GM06990 (cell line): ENCODE measurements at regions not wholly inside any gene's neighbourhood (a gene's known extent, or its start where the extent isn't known, plus 50 kb on each side); places are given as distances from the start of the nearest gene placed in this dataset.
"Not testable (repeated sequence)": the region's sequence is repeated elsewhere in the genome, so short reads cannot be mapped to it uniquely, and the experiment has no call there.

Source experiments
- DNase-seq: peaks from one replicate; pipeline ENCODE4 v3.0.0-alpha.2; 2011; ENCODE audit not compliant: insufficient read length; ENCODE audit errors: extremely low read depth
- H3K27me3 ChIP-seq: replicated peaks from 2 replicates; pipeline ENCODE4 v1.6.0; 2011; ENCODE audit warnings: low read length; ENCODE audit not compliant: control insufficient read depth, insufficient read depth
- H3K36me3 ChIP-seq: 2 replicates; pipeline ENCODE4 v1.5.1; 2011; ENCODE audit warnings: low read length; ENCODE audit not compliant: control insufficient read depth, insufficient read depth
- H3K4me3 ChIP-seq: replicated peaks from 2 replicates; pipeline ENCODE4 v1.5.1; 2011; ENCODE audit warnings: low read depth, mild to moderate bottlenecking, control low read depth, low read length
- TF ChIP-seq, protein P1 (sequence below): IDR thresholded peaks from 2 replicates; pipeline ENCODE4 v1.5.1; 2011; ENCODE audit warnings: low read length, control low read depth, mild to moderate bottlenecking, inconsistent platforms; ENCODE audit not compliant: insufficient read depth, poor library complexity, severe bottlenecking

DNA sequence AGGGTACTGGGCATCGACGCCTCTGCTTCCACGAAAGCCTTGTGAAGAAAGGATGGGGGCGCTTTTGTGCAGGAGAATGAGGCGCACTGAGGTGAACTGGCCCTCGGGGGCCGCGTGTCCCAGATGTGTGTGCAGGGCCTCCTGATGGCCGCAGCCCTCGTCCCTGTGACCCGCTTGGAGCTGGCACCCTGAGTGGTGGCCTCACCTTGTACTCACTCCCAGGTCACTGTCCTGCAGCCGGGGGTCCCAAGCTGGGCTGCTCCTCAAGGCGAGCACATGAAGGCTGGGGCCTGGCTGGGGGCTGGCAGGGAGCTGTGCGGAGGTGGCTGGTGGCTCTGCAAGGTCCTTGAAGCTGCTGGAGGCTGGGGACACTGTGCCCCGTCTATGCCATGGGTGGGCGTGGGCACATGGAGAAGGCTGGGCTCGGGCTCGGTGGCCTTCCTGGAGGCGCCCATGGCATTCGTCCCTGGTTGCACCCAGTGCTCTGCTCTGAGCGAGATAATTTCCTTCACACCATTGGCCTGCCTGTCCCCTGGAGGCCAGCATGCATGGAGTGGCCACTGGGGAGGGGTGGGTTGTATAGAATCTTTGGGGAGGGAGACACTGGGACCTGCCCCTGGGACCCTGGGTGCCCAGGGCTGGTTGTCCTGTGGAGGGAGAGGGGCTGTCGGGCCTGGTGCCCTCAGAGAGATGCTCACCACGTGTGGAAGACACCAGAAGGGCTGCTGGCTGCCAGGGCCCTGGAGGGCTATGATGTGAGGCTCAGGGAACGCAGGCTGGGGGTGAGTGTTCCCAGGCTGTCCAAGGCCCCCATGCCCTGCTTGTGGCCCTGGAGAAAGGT lies 79.3 kb downstream of the TMEM121 start:
- TF ChIP-seq, protein P1, sequence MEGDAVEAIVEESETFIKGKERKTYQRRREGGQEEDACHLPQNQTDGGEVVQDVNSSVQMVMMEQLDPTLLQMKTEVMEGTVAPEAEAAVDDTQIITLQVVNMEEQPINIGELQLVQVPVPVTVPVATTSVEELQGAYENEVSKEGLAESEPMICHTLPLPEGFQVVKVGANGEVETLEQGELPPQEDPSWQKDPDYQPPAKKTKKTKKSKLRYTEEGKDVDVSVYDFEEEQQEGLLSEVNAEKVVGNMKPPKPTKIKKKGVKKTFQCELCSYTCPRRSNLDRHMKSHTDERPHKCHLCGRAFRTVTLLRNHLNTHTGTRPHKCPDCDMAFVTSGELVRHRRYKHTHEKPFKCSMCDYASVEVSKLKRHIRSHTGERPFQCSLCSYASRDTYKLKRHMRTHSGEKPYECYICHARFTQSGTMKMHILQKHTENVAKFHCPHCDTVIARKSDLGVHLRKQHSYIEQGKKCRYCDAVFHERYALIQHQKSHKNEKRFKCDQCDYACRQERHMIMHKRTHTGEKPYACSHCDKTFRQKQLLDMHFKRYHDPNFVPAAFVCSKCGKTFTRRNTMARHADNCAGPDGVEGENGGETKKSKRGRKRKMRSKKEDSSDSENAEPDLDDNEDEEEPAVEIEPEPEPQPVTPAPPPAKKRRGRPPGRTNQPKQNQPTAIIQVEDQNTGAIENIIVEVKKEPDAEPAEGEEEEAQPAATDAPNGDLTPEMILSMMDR: no peak
- no peak for DNase-seq
- H3K4me3 ChIP-seq: no peak overlapping the region
- no peaks in the 10 kb centered on the region for H3K36me3 ChIP-seq
- H3K27me3 ChIP-seq: no peaks in the 10 kb centered on the region

DNA sequence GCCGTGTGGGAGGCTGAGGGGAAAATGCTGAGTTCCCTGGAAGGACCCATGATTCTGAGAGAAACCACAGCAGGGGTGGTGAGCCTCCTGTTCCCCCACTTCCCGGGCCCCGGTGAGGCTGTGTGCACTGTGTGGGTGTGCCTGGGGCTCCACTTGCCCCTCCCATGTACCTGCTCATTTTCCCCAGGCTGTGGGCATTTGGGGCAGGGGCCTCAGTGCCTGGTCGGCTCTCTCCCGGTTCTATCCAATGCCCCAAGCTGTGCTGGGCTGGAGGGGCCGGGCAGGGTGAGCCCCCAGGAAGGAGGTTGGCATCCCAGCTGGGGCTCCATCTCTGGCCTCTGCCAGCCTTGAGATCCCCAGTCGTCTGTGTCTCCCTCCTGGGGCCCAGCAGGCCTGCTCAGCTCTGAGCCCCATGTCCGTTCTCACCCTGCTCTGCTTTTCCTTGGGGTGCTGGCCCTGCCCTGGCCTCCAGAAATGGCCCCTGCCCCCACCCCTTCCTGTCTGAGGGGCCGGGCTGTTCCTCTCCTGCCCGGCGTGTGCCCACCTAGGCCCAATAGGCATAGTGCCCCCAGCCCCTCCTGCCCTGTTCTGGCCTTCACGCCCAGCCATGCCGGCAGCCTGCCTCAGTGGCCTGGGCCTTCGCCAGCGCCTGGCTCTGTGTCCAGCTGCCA lies 80.1 kb downstream of the TMEM121 start:
- DNase-seq, H3K27me3 ChIP-seq, H3K4me3 ChIP-seq, H3K36me3 ChIP-seq: not testable (repeated sequence)

DNA sequence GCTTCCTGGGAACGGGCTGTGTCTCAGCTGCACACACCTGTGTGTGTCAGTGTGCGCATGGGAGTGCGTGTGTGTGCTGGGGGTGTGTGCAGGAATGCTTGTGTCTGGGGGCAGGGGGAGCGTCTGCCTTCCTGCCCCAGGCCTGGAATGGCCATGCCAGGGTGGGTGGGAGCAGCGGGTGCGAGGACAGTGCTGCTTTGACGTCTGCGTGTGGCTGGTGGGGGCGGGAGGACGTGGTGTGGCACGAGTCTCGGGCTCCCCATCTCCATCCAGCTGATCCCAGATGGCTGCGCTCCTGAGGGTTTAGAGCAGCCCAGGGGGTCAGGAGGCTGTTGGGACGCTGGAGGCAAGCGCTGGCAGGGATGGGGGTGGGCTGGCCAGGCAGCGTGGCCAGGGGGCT lies 80.6 kb downstream of the TMEM121 start:
- DNase-seq, H3K4me3 ChIP-seq, H3K27me3 ChIP-seq, H3K36me3 ChIP-seq: not testable (repeated sequence)

DNA sequence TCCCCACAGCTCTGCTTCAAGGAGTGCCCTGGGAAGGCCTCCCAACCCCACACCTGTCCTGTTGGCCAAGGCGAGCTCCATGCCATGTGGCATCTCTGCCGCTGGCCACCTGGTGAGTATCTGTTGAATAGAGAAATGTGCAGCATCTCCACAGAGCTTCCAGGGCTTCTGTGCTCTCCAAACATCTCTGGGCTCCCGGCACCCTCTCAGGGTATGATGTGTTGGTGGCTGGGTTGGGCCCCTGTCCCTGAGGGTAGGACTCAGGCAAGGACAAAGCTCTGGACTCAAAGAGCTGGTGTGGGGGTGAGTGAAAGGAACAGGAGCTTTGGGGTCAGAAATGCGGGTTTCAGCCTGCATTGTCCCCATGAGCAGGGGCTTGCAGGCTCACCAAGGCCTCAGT lies 88.6 kb downstream of the TMEM121 start:
- not testable (repeated sequence) for DNase-seq, H3K4me3 ChIP-seq, H3K27me3 ChIP-seq, H3K36me3 ChIP-seq

DNA sequence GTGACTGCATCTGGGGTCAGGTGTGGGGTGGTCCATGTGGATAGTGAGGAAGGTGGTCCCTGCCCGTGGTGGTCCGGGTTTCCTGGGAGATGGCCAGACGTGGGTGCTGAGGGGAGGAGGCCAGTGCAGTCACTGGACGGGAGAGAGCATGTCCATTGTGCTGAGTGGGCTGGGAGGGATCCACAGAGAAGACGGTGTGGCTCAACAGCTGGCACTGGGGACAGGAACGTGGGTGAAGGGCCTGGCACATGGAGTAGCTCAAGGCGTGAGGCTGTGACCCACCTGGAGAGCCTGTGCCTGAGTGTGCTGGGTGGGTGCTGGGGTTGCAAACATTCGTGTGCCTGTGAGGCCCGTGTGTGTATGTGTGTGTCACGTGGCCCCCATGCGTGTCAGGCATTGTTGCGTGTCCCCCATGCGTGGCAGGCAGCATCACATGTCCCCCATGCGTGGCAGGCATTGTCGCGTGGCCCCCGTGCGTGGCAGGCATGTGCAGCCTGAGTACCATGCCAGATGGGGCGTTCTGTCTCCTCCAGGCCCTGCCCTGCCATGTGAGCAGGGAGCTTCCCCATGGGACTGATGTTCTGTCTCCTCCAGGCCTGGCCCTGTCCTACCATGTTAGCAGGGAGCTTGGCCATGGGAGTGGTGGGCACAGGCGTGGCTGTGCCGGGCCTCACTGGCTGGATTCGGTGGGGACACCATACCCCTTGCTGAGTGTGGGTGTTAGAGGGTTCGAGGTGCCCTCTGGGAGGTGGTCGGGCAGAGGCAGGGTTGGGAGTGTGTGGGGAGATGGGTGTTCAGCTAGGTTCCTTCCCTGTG lies 89.8 kb downstream of the TMEM121 start:
- not testable (repeated sequence) for H3K36me3 ChIP-seq, H3K27me3 ChIP-seq, H3K4me3 ChIP-seq, DNase-seq

DNA sequence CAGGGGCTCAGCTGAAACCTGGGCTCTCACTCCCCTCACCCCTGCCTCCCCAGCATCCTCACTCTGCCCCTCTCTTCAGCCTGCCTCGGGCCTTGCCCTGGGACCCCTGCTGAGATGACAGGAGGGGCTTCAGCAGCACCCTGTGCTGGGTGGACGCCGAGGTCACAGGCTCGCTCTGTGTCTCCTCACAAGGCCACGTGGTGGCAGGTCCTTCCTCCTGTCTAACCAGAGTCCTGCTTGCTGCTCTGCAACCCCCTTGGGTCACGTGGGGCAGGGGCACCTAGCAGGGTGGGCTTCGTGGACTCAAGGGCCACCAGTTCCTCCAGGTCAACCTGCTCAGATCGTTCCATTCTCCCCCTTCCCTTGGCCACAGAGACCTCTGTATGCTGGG lies 90.4 kb downstream of the TMEM121 start:
- Histone ChIP-seq H3K4me3 (no peak overlapping the region), H3K36me3 (no peaks in the 10 kb centered on the region), H3K27me3 (no peaks in the 10 kb centered on the region; the same call in 1 of the 2 replicates)
- DNase-seq: no peak
- TF ChIP-seq, protein P1: no peak

DNA sequence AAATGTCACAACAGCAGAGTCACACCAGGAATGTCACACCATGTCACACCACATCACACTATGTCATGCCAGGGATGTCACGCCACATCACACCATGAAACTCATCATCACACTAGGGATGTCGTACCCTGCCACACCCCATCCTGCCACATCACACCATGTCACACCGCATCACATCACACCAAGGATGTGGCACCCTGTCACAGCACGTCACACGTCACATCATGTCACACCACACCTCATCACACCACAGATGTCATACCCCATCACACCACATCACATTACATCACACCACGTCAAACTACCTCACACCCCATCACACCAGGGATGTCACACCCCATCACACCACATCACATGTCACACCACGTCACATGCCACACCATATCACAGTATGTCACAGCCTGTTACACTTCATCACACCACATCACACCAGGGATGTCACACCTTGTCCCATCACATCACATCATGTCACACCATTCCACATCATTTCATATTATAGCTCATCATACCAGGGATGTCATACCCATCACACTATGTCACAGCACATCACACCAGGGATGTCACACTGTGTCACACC lies 90.9 kb downstream of the TMEM121 start:
- no peak for DNase-seq
- TF ChIP-seq, protein P1: no peak
- Histone ChIP-seq H3K4me3 (no peak overlapping the region), H3K27me3 (no peaks in the 10 kb centered on the region; the same call in 1 of the 2 replicates), H3K36me3 (no peaks in the 10 kb centered on the region)

DNA sequence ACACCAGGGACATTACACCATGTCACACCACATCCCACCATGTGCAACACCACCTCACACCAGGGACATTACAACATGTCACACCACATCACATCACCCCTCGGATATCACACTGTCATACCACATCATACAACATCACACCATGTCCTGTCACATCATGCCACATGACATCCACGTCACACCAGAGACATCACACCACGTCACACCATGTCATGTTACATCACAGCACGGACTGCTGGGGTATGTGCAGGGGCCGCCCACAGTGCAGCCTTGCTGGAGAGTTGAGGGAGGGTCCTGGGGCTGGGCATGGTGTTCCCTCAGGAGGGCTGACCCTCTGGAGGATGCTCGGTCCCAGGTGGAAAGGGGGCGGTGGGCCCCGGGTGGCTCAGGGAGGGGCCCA lies 91.4 kb downstream of the TMEM121 start:
- not testable (repeated sequence) for H3K27me3 ChIP-seq, H3K36me3 ChIP-seq, DNase-seq, H3K4me3 ChIP-seq

DNA sequence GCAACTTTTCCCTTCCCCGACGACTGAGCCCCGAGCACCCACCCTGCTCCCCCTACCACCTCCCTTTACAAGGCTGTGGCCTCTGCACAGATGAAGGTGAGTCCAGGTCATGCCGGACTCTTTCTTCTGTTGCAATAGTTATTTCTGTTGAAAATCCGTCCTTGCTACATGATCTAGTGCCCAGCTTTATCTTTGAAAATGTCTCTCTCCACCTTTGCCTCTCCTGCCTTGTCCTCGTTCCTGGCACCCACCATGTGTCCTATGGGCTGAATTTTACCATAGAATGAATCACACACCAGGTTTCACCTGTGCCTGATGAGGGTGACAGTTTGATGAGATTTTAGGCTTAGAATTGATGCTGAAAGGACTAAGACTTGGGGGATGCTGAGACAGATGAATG lies 92.9 kb downstream of the TMEM121 start:
- not testable (repeated sequence) for H3K4me3 ChIP-seq, DNase-seq

DNA sequence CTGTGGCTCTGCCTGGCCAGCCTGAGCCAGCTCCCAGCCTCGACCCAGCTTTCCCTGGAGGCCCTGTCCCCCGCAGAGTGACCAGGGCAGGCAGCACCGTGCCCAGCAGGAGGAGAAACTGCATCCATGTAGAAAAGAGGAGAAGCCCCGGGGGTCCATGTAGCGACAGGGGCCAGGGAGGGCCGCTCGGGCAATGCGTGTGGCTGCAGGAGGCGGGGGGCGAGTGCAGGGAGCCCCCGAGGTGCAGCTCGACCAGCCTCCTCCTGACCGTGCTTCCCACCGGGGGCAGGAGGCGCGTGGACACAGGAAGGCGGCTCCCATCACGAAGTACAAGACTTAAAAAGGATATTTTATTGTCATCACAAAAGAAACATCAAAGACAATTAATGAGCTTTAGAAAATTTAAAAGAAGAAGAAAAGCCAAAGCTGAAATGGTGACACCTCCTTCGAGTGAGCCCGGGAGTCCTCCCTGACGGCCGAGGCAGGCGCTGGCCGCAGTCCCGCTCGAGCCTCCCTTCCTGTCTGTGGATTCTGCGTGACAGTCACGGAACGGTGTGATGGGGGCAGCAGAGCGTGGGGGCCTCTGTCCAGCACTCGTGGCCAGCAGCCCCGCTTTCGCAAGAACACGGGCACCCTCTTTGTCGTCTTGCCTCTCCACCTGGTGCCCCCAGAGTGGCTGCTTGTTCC lies 93.9 kb downstream of the TMEM121 start:
- H3K27me3 ChIP-seq, H3K4me3 ChIP-seq, H3K36me3 ChIP-seq, DNase-seq: not testable (repeated sequence)

More for the DNA sequence above, 92.9 kb downstream of the TMEM121 start:
- H3K36me3 ChIP-seq, H3K27me3 ChIP-seq: not testable (repeated sequence)
